Activated T-helper 2 cell treated with anti-CD3 and anti-CD28 coated beads, Interferon-gamma antibody, Interleukin-2, Interleukin-4, amounts not matched to agents 10 μg/mL and 5 μg/mL and 100 μg/mL, durations not matched to agents 14 hours and 24 hours and 36 hours (primary cell): ENCODE measurements at regions not wholly inside any gene's neighbourhood (a gene's known extent, or its start where the extent isn't known, plus 50 kb on each side); places are given as distances from the start of the nearest gene placed in this dataset.
"Not testable (repeated sequence)": the region's sequence is repeated elsewhere in the genome, so short reads cannot be mapped to it uniquely, and the experiment has no call there.

Experiments used
- DNase-seq: peaks from one replicate; pipeline ENCODE4 v3.0.0; 2021; ENCODE audit warnings: low spot score
- H3K27ac Mint-ChIP-seq: one replicate; pipeline ENCODE4 v1.8.0; 2021; ENCODE audit warnings: mixed read lengths
- H3K27me3 Mint-ChIP-seq: one replicate; pipeline ENCODE4 v1.8.0; 2021; ENCODE audit warnings: low read depth, mixed read lengths
- H3K36me3 Mint-ChIP-seq: one replicate; pipeline ENCODE4 v1.8.0; 2021; ENCODE audit warnings: low read depth, mixed read lengths
- H3K4me1 Mint-ChIP-seq: one replicate; pipeline ENCODE4 v1.8.0; 2021; ENCODE audit warnings: low read depth, mixed read lengths
- H3K4me3 Mint-ChIP-seq: one replicate; pipeline ENCODE4 v1.8.0; 2021; ENCODE audit warnings: low read depth, mild to moderate bottlenecking, moderate library complexity, mixed read lengths
- H3K9me3 Mint-ChIP-seq: one replicate; pipeline ENCODE4 v1.8.0; 2021; ENCODE audit warnings: mixed read lengths
- intact Hi-C: fragments of 100-400 bp; cut with micrococcal nuclease; formaldehyde crosslinking; loops from one replicate; pipeline ENCODE4 v1.15.1; 2023

DNA sequence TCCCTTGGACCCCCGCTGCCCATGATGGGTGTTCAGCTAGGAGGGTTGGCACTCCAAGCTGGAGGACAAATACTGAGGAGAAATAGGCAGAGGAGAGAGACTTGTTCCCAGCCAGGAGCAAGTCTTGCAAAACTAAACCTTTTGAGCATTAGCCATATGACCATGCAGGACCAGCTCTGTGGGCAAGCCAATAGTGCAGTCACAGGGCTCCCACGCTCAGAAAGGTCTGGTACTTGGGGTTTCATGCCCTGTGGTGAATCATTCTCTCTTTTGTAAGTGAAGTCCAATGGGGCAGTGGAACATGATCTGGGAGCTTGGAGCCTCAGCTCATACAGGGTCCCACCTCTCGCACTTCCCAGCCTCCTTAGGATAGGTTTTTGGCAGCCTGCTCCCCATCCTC lies 300.9 kb downstream of the BCOR start:
- Mint-ChIP-seq H3K27ac (no peak overlapping the region), H3K9me3 (no peaks in the 10 kb centered on the region), H3K36me3 (no peaks in the 10 kb centered on the region), H3K27me3 (no peaks in the 10 kb centered on the region), H3K4me3 (no peak overlapping the region), H3K4me1 (no peaks in the 10 kb centered on the region)
- DNase-seq, result no peak
- intact Hi-C loops, result no loop called here

- intact Hi-C loops, H3K36me3 Mint-ChIP-seq, H3K27me3 Mint-ChIP-seq, H3K27ac Mint-ChIP-seq, DNase-seq, H3K4me3 Mint-ChIP-seq, H3K9me3 Mint-ChIP-seq, H3K4me1 Mint-ChIP-seq: not testable (repeated sequence)
Measured at GRCh38 chrX:39798488-39798887, 299.3 kb downstream of the BCOR start.

DNA sequence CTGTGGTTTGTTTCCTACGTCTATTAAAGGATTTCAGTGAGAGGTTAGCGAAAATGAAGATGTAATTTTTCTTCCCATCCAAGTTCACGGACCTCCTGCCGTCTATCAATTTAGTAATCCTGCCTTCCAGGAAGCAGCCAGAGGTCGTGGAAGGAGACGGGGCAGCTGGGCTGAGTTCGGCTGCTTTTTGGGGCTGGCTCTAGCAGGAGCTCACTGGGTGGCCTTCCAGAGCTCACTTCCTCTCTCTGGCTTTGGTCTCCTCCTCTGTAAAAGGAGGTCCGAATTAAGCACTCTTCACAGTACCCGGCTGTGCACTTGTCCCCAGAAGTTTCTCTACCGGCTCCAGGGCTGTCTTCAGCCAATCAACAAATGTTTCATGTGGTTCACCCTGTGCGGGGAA lies 295.4 kb downstream of the BCOR start:
- no peak for DNase-seq
- intact Hi-C loops, result no loop called here
- Mint-ChIP-seq H3K27me3 (no peaks in the 10 kb centered on the region), H3K9me3 (no peaks in the 10 kb centered on the region), H3K27ac (no peak overlapping the region), H3K4me1 (peaks cover 5% of the 10 kb centered on the region), H3K36me3 (peaks cover 4% of the 10 kb centered on the region), H3K4me3 (no peak overlapping the region)

- intact Hi-C loops, result no loop called here
- no peak overlapping the region for H3K4me3 Mint-ChIP-seq
- H3K4me1 Mint-ChIP-seq, result peaks cover 5% of the 10 kb centered on the region
- H3K27me3 Mint-ChIP-seq, result no peaks in the 10 kb centered on the region
- DNase-seq, result no peak
- H3K9me3 Mint-ChIP-seq, result no peaks in the 10 kb centered on the region
- H3K27ac Mint-ChIP-seq, result no peak overlapping the region
- peaks cover 4% of the 10 kb centered on the region for H3K36me3 Mint-ChIP-seq
Measured at GRCh38 chrX:39802908-39803307, 294.9 kb downstream of the BCOR start.

DNA sequence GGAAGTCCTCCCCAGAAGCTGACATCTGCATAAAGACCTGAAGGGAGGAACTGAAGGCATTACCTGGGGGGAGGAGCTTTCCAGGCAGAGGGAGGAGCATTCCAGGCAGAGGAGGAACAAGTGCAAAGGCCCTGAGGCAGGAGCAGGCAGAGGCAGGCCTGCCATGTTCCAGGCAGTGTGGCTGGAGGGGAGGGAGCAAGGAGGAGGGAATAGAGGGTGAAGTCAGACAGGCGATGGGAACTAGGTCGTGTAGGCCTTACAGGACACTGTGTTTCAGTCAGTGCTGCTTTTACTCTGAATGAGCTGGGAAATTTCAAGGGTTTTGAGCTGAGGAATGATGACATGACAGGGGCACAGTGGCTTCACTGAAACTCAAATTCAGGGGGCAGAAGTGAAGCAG lies 292.7 kb downstream of the BCOR start:
- Mint-ChIP-seq H3K27ac (no peak overlapping the region), H3K9me3 (no peaks in the 10 kb centered on the region)
- no peak for DNase-seq

DNA sequence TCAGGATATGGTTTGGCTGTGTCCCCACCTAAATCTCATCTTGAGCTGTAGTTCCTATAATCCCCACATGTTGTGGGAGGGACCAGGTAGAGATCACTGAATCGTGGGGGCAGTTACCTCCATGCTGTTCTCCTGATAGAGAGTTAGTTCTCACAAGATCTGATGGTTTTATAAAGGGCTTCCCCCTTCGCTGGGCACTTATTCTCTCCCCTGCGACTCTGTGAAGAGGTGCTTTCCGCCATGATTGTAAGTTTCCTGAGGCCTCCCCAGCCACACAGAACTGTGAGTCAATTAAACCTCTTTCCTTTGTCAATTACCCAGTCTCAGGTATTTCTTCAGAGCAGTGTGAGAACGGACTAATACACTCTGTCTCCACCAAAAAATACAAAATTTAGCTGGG lies 291.9 kb downstream of the BCOR start:
- intact Hi-C loops, result no loop called here
- Mint-ChIP-seq H3K27ac (peak overlapping the region; percentile 69), H3K36me3 (peaks cover 4% of the 10 kb centered on the region), H3K4me1 (peaks cover 7% of the 10 kb centered on the region), H3K27me3 (no peaks in the 10 kb centered on the region), H3K9me3 (no peaks in the 10 kb centered on the region), H3K4me3 (no peak overlapping the region)
- DNase-seq, result no peak

More for the DNA sequence above, 292.7 kb downstream of the BCOR start:
- Mint-ChIP-seq H3K36me3 (peaks cover 4% of the 10 kb centered on the region), H3K27me3 (no peaks in the 10 kb centered on the region), H3K4me1 (peaks cover 7% of the 10 kb centered on the region), H3K4me3 (no peak overlapping the region)
- intact Hi-C loops, result no loop called here

GRCh38 chrX:39808471-39808917 lies 289.3 kb downstream of the BCOR start:
- DNase-seq, result no peak
- no peaks in the 10 kb centered on the region for H3K9me3 Mint-ChIP-seq
- H3K27ac Mint-ChIP-seq, result no peak overlapping the region
- H3K4me3 Mint-ChIP-seq, result no peak overlapping the region
- H3K4me1 Mint-ChIP-seq, result peaks cover 7% of the 10 kb centered on the region
- intact Hi-C loops, result no loop called here
- H3K27me3 Mint-ChIP-seq, result no peaks in the 10 kb centered on the region
- peaks cover 4% of the 10 kb centered on the region for H3K36me3 Mint-ChIP-seq

DNA sequence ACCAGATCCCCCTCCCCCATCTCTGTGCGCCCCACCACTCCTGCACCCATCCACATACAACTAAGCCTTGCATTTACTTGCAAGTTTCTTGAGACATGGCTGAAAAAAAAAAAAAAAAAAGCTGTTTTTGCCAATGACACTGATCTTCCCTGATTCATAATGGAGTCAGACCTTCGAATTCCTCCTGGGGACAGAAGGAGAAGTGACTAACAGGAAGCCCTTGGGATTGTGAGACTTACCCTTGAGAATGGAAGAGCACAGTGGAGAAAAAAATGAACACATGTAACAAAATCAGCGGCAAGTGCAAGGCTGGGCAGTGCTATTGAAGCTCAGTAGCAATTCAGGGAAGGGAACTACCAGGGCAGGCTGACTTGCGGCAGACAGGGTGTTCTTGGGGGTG lies 288.4 kb downstream of the BCOR start:
- Mint-ChIP-seq H3K36me3 (peaks cover 4% of the 10 kb centered on the region), H3K27ac (no peak overlapping the region), H3K9me3 (no peaks in the 10 kb centered on the region), H3K4me1 (peaks cover 10% of the 10 kb centered on the region), H3K27me3 (no peaks in the 10 kb centered on the region), H3K4me3 (no peak overlapping the region)
- intact Hi-C loops, result no loop called here
- no peak for DNase-seq

- Mint-ChIP-seq H3K27me3 (no peaks in the 10 kb centered on the region), H3K4me3 (no peak overlapping the region), H3K36me3 (peaks cover 4% of the 10 kb centered on the region), H3K4me1 (peaks cover 22% of the 10 kb centered on the region), H3K27ac (no peak overlapping the region), H3K9me3 (no peaks in the 10 kb centered on the region)
- no peak for DNase-seq
- intact Hi-C loops, result loop anchor here (10.0 kb wide), 3 partner anchors 76 to 284 kb away; partner anchors contain the start of gene BCOR
Measured at GRCh38 chrX:39810901-39811300, 286.9 kb downstream of the BCOR start.

GRCh38 chrX:39811376-39811775 lies 286.4 kb downstream of the BCOR start:
- Mint-ChIP-seq H3K4me1 (peaks cover 20% of the 10 kb centered on the region), H3K9me3 (no peaks in the 10 kb centered on the region), H3K36me3 (peaks cover under 1% of the 10 kb centered on the region), H3K4me3 (no peak overlapping the region), H3K27ac (no peak overlapping the region), H3K27me3 (no peaks in the 10 kb centered on the region)
- intact Hi-C loops, result loop anchor here (10.0 kb wide), 3 partner anchors 77 to 283 kb away; partner anchors contain the start of gene BCOR
- DNase-seq, result no peak

DNA sequence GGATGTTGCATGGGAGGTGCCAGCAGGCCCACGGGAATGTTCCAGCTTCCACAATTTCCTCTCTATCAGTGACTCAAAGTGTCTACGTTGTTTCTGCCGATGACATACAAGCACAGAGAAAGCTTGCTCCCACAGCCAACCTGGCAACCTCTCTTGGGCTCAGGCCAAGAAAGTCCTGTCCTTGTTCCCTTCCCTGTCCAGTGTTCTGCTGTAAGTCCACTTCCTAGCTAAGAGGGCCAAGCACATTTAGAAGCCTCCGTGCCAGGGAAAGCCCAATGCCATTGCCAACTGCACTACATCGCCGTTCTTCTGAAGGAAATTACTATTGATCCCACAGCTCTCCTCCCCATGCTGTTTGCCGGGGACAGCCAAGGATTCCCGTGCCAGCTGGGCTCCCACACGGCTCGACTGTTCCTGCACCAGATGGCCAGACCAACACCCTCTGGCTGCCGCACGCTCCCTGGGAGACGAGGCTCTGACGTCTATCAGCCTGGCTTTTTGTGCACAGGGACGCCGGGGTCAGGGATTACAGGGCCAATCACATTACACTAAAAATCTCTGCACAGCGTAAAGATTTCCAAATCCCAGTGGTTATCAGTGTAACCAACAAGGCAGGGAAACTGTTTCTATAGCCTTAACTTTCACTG lies 284.0 kb downstream of the BCOR start:
- H3K27ac Mint-ChIP-seq, result no peak overlapping the region
- no peak overlapping the region for H3K4me3 Mint-ChIP-seq
- intact Hi-C loops, result loop anchor here (10.0 kb wide), 3 partner anchors 79 to 281 kb away; partner anchors contain the start of gene BCOR
- no peaks in the 10 kb centered on the region for H3K27me3 Mint-ChIP-seq
- no peak for DNase-seq
- peaks cover 34% of the 10 kb centered on the region for H3K4me1 Mint-ChIP-seq
- H3K9me3 Mint-ChIP-seq, result no peaks in the 10 kb centered on the region
- no peaks in the 10 kb centered on the region for H3K36me3 Mint-ChIP-seq

- DNase-seq, result peak; percentile 19
- H3K36me3 Mint-ChIP-seq, result no peaks in the 10 kb centered on the region
- H3K9me3 Mint-ChIP-seq, result no peaks in the 10 kb centered on the region
- H3K4me1 Mint-ChIP-seq, result peaks cover 33% of the 10 kb centered on the region
- no peaks in the 10 kb centered on the region for H3K27me3 Mint-ChIP-seq
- intact Hi-C loops, result loop anchor here (10.0 kb wide), 3 partner anchors 80 to 280 kb away; partner anchors contain the start of gene BCOR
- H3K4me3 Mint-ChIP-seq, result no peak overlapping the region
- no peak overlapping the region for H3K27ac Mint-ChIP-seq
Measured at GRCh38 chrX:39814391-39814790, 283.4 kb downstream of the BCOR start.

GRCh38 chrX:39815631-39816030 lies 282.1 kb downstream of the BCOR start:
- H3K9me3 Mint-ChIP-seq, result no peaks in the 10 kb centered on the region

More at GRCh38 chrX:39815631-39816030, 282.1 kb downstream of the BCOR start:
- H3K4me3 Mint-ChIP-seq, result no peak overlapping the region
- peaks cover 32% of the 10 kb centered on the region for H3K4me1 Mint-ChIP-seq
- no peaks in the 10 kb centered on the region for H3K27me3 Mint-ChIP-seq
- H3K36me3 Mint-ChIP-seq, result no peaks in the 10 kb centered on the region
- peak overlapping the region; percentile 9 for H3K27ac Mint-ChIP-seq
- intact Hi-C loops, result loop anchor here (5.0 to 10.0 kb wide), 7 partner anchors 43 to 352 kb away; partner anchors contain the start of gene BCOR
- no peak for DNase-seq
